ENCODE measurements at regions not wholly inside any gene's neighbourhood (a gene's known extent, or its start where the extent isn't known, plus 50 kb on each side); places are given as distances from the start of the nearest gene placed in this dataset.
A peak's percentile ranks its signal among the peaks of the same experiment; 100 is the strongest.

DNA sequence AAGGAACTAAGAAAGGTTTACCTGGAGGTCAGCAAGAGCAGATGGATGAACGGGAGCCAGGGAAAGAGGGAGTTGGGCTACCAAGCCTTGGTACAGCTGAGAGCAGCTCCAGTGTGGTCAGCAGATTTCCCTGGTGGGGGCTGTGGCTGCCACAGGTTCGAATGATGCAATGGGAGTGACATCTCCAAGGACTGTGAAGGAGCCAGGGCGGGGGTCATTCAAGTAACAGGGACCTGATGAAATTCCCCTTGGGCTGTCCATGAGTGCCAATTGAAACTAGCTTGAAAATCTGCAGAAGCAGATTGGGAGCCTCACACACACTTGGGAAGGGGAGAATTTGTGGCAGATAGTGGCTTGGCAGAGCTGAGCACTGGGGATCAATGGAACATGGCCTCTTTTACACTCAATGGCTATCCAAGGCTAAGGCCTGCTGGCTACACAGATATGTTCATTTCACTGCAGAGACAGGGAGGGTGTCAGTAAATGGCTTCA, 247.0 kb upstream of the ECI2 start (continued):
- TF ChIP-seq, protein P1, sequence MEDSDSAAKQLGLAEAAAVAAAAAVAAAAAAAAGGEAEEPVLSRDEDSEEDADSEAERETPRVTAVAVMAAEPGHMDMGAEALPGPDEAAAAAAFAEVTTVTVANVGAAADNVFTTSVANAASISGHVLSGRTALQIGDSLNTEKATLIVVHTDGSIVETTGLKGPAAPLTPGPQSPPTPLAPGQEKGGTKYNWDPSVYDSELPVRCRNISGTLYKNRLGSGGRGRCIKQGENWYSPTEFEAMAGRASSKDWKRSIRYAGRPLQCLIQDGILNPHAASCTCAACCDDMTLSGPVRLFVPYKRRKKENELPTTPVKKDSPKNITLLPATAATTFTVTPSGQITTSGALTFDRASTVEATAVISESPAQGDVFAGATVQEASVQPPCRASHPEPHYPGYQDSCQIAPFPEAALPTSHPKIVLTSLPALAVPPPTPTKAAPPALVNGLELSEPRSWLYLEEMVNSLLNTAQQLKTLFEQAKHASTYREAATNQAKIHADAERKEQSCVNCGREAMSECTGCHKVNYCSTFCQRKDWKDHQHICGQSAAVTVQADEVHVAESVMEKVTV (CRISPR knock-in tag; IDR thresholded peaks at IDR 0.05) = no peak
- no peak for TF ChIP-seq EHMT2 (IDR thresholded peaks at IDR 0.05)
- TF ChIP-seq, protein P2, sequence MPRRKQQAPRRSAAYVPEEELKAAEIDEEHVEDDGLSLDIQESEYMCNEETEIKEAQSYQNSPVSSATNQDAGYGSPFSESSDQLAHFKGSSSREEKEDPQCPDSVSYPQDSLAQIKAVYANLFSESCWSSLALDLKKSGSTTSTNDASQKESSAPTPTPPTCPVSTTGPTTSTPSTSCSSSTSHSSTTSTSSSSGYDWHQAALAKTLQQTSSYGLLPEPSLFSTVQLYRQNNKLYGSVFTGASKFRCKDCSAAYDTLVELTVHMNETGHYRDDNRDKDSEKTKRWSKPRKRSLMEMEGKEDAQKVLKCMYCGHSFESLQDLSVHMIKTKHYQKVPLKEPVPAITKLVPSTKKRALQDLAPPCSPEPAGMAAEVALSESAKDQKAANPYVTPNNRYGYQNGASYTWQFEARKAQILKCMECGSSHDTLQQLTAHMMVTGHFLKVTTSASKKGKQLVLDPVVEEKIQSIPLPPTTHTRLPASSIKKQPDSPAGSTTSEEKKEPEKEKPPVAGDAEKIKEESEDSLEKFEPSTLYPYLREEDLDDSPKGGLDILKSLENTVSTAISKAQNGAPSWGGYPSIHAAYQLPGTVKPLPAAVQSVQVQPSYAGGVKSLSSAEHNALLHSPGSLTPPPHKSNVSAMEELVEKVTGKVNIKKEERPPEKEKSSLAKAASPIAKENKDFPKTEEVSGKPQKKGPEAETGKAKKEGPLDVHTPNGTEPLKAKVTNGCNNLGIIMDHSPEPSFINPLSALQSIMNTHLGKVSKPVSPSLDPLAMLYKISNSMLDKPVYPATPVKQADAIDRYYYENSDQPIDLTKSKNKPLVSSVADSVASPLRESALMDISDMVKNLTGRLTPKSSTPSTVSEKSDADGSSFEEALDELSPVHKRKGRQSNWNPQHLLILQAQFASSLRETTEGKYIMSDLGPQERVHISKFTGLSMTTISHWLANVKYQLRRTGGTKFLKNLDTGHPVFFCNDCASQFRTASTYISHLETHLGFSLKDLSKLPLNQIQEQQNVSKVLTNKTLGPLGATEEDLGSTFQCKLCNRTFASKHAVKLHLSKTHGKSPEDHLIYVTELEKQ (CRISPR knock-in tag; IDR thresholded peaks at IDR 0.05) = no peak; the same call in 1 of the 2 replicates
- no peak for TF ChIP-seq CBX8 (IDR thresholded peaks at IDR 0.05; ENCODE audit: borderline replicate concordance, extremely low read depth, low read depth, low read length, poor library complexity, severe bottlenecking)
- no peak; the same call in 1 of the 2 replicates for TF ChIP-seq ZNF592 (IDR thresholded peaks at IDR 0.05)
- TF ChIP-seq SP2 (IDR thresholded peaks at IDR 0.05; ENCODE audit: extremely low read depth, low read depth, low read length, poor library complexity, severe bottlenecking) = no peak
- peak; percentile 87 for TF ChIP-seq KLF6 (CRISPR knock-in tag; IDR thresholded peaks at IDR 0.05; ENCODE audit: borderline replicate concordance)
- peak; percentile 49; the same call in 1 of the 2 replicates for TF ChIP-seq RBFOX2 (IDR thresholded peaks at IDR 0.05; ENCODE audit: low read depth, low read length)
- TF ChIP-seq RBBP5 (IDR thresholded peaks at IDR 0.05; ENCODE audit: borderline replicate concordance, insufficient read depth, low read length, poor library complexity, severe bottlenecking) = no peak
- no peak for TF ChIP-seq ZFP91 (CRISPR knock-in tag; IDR thresholded peaks at IDR 0.05)
- TF ChIP-seq ZBTB34 (CRISPR knock-in tag; IDR thresholded peaks at IDR 0.05) = no peak
- no peak for TF ChIP-seq FOXK2 (conservative IDR thresholded peaks at IDR 0.05 in 1 of 2, IDR thresholded peaks at IDR 0.05 in 1 of 2; ENCODE audit: low read depth in 2 of 2)
- TF ChIP-seq ESRRA (IDR thresholded peaks at IDR 0.05; ENCODE audit: borderline replicate concordance, low read depth) = peak; percentile 70; the same call in 1 of the 2 replicates
- TF ChIP-seq MED1 (CRISPR knock-in tag; IDR thresholded peaks at IDR 0.05; ENCODE audit: borderline replicate concordance) = no peak

All from K562 (cell line).